NCI-H69 (cell line): ENCODE measurements at regions not wholly inside any gene's neighbourhood (a gene's known extent, or its start where the extent isn't known, plus 50 kb on each side); places are given as distances from the start of the nearest gene placed in this dataset.
"Not testable (repeated sequence)": the region's sequence is repeated elsewhere in the genome, so short reads cannot be mapped to it uniquely, and the experiment has no call there.

Experiments used
- DNase-seq: peaks from one replicate; lab custom pipeline; 2025; lab: John Stamatoyannopoulos, UW

DNA sequence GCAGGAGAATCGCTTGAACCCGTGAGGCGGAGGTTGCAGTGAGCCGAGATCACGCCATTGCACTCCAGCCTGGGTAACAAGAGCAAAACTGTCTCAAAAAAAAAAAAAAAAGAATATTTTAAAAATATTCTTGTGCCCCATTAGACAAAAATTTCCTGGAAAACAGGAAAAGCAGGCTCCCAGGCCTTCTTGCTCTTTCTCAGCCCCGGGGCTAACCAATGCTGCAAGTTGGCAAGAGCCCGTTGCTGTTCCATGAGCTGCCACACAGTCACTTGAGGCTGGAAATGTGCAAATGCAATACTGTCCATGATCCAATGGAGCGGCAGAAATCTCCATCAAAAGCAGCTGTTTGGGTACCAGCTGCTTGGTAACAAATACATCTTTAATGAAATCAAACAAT is 994.7 kb downstream of the VRK1 start:
- no peak for DNase-seq

DNA sequence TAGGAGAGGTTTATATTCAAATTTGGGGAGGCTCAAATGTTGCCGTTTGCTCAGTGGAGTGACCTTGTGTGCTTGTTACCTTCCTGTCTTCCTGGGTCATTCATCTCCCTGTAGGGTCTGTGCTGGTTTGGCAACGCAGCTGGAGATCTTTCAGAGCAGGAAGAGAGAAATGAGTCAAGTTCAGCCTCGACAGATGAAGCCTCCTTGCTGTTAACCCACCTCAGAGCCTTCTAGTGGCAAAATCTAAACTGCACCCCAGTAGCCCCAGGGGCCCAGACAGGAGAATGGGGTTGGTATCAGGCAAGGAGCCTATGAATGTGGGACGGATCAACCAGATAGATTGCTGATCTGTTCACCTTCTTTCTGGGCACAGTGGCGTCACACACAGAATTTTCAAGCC is 999.3 kb downstream of the VRK1 start:
- no peak for DNase-seq

DNA sequence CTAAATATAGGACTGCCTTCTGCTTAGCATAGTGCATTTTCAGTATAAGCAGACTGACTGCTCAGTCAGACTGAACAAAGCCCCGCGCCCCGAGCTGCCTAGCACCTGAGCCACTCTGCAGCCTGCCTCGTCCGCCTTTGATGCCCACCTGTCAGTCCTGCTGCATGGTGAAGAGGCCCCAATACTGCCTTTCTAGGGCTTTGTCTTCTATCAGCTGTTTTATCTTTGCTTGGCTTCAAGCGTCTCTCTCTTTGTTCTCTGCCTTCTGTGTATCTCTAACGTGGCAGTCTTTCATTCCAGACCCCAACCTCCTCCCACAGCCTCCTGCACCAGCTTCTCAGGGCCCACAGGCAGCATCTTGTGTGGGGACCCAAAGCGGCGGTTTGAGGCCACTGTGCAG is 1001.0 kb downstream of the VRK1 start:
- DNase-seq, result no peak

DNA sequence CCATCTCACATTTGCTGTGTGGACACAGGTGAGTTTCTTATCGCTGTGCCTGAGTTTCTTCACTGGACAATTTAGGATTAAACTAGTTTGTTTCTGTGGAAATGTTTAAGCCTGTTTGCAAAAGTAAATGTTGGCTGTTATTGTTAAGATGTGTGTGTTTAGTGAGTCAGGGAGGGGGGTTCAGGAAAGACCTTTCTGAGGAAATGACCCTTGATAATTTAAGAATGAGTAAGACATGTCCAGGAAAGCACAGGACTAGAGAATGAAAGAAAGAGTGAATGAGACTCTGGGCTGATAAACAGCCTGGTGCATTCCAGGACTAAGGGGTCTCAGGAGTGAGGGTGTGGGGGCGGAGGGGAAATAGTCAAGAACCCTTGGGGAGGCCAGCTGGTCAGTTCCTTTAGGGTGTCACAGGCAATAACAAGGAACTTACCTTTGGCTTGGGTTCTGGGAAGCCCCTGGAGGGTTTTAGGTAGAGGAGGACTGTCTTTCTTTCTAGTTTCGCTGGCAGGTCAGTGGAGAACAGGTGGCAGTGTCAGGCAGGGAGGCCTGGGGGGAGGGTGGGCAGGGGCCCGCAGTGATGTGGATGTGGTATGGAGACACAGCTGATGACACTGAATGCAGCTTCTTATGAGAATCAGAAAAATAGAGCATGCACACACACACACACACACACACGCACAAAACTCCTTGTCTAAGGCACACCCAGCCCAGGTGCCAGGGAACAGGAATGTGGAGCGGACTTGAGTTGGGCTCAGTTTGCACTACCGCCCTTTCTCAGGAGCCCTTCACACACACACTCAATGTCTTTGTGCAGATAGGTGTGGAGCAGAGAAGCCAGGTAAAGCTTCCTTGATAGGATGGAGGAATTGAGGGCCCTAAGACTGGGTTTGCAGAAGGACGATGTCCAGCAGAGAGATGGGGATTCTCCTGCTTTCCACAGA is 1005.5 kb downstream of the VRK1 start:
- no peak for DNase-seq

DNA sequence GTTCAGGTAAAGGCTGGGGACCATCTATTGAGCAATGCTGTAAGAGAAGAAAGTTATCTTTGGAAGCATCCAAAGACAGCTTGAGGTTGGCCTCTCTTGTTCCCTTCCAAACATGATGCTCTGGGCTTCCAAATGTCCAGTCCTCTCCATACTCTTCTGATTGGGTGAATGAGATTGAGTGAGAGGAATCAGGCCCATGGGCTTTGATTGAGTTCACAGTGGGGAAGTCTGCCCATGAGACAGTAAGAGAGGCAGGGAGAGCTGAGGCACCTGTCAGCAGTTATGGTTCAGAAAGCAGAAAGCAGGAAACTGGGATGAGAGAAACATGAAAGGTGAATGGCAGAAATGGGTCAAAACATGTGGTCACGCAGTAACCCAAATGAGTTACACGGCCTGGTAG is 1006.9 kb downstream of the VRK1 start:
- DNase-seq, result no peak

DNA sequence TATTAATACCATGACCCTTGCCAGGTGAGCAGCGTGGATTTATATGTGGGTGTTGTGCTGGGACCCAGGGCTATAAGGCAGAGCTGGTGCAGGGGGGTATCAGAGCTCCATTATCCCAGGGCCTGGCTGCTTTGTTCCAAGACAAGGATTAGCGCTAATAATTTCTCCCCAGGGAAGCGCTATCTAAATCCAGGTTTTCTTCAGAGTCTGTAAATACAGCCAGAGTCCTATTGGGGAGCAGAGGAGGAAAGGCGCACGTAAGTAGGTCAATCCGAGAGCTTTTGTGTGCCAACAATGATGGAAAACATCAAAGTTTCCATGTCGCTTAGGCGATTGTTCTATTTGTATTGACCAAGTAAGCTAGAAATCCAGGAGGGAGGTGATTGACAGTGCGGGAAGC is 1009.7 kb downstream of the VRK1 start:
- DNase-seq, result no peak

DNA sequence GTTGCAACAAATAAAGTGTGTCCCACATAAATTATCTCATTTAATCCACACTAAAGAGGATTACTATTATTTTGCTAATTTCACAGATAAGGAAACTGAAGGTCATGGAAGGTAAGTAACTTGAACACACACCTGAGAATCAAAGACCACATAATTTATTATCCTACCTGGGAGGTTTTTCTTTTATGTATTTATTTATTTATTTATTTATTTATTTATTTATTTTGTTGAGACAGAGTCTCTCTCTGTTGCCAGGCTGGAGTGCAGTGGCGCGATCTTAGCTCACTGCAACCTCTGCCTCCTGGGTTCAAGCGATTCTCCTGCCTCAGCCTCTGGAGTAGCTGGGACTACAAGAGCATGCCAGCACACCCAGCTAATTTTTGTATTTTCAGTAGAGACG is 1011.4 kb downstream of the VRK1 start:
- DNase-seq, result not testable (repeated sequence)

DNA sequence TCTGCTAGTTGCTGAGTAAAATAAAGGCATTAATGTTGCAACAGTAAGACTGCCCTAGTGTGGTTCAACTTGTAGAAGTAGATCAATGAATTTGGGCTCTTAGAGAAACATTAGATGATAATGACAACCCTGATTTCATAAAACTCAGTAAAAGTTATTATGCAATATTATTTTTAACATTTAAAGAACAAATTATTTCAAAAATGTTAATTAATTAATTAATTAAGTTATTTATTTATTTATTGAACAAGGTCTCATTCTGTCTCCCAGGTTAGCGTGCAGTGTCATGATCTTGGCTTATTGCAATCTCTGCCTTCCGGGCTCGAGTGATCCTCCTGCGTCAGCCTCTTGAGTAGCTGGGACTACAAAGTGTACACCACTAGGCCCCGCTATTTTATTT is 1016.4 kb downstream of the VRK1 start:
- DNase-seq, result no peak

DNA sequence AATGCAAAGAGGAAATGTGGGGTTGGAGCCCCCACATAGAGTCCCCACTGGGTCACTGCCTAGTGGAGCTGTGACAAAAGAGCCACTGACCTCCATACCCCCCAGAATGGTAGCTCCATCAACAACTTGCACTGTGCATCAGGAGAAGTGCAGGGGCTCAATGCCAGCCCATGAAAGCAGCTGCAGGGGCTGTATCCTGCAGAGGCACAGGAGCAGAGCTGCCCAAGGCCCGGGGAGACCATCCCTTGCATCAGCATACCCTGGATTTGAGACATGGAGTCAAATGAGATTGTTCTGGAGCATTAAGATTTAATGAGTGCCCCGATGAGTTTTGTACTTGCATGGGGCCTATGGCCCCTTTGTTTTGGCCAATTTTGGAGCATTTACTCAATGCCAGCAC is 1023.6 kb downstream of the VRK1 start:
- no peak for DNase-seq

DNA sequence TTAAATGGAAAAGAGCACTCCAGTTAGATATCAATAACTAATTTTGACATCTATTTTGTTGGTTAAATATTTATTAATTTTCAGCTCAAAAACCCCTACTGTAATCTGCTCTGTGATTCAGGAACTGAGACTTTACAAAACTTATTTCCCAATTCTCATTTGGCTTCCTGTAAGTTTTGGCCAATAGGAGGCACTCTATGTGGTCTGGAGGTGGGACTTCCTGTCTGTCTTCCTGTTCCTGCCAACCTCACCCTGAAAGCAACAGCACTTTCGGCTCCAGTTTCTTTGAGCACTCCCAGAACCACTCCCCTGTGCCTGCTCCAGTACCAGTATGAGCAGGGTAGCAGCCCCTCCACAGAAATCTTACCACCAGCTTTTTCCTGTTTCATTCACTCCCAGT is 1027.0 kb downstream of the VRK1 start:
- no peak for DNase-seq

DNA sequence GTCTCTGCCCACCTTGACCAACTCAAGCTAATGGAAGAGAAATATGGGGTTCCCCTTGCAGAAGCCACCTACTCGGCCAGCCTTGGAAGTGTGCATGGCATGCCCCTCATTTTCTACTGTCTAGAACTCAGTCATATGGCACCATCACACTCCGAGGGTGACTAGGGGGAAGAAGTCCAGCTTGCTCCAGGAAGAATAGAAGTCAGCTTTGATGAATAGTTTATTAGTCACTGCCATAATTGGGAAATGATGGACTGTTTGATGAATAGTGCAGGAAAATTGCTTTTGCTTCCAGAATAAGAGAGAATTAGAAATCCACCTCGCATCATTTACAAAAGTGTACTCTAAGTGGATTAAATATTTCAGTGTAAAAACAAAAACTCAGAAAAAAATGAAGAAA is 1030.6 kb downstream of the VRK1 start:
- no peak for DNase-seq

DNA sequence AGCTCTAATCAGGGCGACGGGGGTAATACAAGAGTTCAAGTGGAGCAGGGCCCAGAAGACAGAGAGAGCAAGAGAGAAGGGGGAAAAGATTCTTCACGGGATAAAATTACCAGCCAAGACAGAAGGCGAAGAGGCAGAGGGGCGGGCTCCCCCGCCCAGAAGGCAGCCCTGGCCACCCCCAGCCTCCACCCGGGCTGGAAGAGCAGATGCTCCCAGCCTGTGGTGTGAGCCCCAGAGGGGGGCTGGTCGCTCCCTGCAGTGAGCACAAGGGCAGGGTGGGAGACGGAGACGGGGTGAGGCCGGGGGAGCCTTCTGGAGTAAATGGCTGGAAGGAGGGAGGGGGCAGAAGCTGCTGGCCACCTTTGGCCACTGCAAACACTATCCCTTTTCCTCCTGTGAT is 1035.6 kb downstream of the VRK1 start:
- peak; percentile 59 for DNase-seq

DNA sequence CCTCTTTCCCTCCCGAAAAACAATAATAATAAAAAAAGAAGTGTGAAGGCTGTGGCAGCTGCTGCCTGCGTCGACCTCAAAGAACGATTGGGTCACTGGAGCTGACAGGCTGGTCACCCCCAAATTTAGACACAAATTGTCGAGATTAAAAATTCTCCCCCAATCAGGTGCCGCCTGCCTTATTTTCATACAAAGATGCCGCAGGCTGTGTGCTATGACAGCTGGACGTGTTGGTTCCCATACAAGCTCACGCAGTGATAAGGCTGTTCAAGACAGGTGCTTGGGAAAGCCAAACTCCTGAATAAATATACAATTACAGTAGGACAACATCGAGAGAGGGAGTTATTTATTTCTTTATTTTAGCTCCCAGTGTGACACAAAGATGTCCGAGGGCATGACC is 1041.8 kb downstream of the VRK1 start:
- peak; percentile 85 for DNase-seq

DNA sequence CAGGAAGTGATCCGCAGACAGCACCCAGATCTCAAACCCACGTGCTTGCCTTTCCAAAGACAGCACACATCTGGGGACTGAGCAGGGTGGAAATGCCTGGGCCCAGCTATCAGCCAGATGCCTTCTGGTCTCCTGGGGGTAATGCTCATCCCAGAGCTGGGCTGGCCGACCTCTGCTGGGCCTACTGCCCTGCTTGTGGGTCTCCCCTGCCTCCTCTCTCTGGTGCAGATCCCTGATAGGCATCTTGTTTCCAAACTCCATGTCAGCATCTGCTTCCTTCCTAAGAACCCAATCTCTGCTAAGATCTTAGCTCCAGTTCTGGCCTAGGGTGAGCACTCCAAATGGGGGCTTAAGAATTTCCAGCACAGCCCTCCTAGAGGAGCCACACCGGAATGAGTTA is 1043.0 kb downstream of the VRK1 start:
- no peak for DNase-seq

DNA sequence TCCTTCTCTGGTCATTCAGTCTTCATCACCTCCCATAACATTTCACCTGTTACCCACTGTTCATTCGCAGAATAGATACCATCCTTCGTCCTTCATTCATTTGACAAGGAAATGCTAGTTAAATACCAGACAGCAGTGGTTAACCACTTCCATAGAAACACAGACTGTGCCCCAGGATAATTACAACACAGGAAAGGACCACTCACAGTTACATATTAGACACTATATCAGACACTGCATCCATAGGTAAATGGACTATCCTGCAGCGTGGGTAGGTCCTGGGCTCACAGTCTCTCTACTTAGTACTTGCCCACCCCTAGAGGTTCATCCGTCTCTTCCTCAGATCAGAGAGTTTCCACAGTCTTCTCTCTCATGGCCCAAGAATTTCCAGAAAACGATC is 1044.6 kb downstream of the VRK1 start:
- DNase-seq, result no peak

DNA sequence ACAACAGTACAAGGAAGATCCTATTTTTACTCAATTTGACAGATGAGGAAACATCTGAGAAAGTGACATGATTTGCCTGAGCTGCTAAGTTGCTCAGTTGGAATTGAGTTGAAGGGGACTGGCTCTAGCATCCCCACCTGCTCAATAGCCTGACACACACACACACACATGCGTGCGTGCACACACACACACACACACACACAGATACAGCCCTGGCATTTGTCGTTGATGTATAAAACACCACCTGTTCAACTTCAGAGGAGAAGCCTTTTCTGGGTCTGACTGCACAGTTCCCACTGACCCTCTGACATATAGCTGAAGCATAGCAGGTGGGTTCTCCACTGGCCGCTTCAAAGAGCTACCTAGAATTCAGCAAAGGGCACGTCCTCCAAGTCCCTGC is 1045.9 kb downstream of the VRK1 start:
- DNase-seq, result no peak

DNA sequence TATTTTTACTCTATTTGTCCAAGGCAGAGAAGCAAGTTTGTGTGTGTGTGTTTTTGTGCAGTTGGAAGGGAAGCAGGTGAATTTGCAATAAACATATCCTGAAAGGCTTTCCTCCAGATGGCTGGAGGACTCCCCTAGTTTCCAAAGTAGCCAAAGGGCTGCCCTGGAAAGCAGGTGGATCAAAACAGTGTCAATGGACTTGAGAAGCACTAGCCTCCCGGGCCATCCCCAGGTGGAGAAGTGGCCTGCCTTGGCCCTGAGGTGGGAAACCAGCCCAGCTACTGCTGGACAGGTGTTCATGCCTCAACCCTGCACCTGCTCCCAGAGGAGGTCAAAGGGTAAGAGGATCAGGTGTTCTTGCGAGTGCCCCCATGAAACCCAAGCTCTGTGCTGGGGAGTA is 1046.9 kb downstream of the VRK1 start:
- no peak for DNase-seq

DNA sequence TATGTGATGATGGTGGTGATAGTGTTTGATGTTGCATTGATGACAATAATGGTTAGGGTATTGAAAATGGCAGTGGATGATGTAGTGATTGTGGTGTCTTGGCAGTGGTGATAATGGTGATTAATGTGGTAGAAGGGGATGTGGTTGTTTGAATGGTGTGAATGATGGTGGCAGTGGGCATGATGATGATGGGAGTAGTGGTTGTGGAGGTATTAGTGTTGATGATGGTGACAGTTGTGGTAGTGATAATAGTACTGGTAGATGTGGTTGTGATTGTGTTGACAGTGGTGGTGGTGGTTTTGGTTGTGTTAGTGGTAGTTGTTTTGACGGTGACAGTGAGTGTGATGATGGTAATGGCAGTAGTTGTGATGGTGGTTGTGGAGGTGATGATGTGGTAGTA is 1049.0 kb downstream of the VRK1 start:
- no peak for DNase-seq

DNA sequence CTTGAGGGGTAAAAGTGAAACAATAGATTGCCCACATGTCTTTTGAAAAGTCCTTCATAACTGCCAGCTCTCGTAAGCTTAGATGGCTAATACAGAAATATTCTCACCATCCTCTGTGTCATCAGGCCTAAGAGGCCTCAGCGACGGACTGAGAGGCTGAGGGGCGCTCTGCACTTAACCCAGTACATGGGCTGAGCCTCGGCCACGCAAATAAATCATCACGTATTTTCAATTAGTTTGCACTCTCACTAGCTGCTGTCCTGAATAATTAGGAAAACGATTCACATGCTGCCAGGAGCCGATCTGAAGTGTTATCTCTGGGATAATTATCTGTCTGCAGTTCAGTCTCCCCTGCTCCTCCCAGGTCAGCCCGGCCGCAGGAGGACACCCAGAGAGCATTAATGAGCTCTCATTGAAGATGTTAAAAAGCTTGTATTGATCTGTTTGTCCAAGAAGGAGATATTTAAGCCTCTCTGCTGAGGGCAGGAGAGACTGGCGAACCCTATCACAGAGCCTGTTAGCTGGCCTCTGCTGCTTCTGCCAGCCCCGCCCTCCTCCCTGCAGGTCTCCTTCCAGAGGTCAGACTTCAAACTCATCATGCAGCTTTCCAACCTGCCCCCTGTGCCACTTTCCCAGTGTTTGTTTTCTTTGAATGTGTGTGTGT is 1051.3 kb downstream of the VRK1 start:
- peak; percentile 97 for DNase-seq

DNA sequence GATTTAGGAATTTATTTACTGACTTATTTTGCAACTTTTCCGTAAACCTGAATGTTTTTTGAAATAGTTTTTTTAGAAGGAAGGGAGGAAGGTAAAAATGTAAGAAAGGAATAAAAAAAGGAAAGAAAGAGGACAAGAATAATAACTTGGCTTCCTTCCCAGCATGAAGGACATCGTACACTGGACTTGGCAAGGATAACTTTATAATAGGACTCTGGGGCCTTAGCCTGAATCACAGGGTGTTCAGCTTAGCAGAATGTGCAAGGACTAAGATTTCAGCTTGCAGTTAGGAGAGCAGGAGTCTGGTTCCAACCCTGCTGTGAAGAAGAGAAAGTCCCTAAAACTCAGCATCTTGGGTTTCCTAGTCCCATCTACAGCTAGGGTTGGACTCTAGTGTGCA is 1053.3 kb downstream of the VRK1 start:
- peak; percentile 45 for DNase-seq

DNA sequence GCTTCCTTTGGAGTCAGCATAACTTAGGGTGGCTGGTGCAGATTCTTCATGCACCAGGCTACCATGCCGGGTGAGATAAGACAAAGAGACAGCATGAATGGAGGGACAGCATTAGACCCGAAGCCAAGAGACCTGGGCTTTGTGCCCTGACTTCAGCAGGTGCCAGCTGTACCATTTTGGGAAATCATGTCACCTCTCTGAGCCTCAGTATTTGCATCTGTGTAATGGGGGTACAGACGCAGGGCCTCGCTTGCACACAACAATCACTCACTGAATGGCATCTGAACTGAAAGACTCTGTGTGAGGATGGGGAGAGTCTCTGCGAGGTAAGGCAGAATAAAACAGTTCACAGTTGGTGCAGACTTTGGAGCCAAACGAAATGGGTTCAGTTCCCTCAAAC is 1053.7 kb downstream of the VRK1 start:
- no peak for DNase-seq

DNA sequence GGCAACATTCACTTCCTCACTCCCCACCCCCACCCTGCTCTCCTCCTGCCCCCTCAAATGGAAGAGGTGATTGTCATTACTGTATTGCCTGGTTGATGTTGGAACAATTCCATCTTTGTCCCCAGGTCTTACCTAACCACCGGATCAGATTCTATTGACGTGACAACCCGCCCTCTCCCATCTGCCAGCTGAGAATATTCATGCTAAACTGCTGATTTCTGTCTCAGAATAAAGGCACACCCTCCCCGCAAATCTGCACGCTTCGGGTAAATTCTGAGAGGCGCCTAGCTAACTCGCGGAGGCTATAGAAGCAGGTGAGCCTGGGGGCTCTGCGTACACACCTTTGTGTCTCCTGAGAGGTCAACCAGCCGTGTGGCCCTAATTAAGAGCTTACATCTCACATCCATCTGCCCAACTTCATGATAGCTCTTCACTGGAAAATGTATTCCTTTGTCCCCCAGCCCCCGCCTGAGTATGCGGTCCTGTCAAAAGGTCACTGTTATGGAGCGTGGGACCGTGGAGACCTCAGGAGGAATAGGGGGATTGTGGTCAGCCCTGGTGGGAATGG is 1054.3 kb downstream of the VRK1 start:
- DNase-seq, result peak; percentile 92

DNA sequence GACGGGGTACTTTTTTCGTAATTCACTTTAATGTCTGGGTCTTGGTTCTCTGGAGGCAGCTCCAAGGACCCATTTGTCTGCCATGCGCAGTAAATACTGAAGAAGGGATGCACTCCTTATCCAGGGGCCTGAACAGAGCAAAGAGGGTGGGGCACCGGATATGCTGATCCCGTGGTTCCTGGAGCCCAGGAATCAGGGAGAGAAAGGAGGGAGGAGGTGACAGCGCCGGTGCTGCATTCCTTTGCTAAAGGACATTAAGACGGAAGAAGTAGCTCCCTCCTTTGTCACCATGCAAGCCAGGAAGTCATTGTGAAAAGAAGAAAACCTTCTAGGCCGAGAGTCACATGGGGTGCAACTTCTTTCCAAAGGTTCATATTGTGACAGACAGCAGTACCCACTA is 1057.7 kb downstream of the VRK1 start:
- DNase-seq, result no peak
